HG03565 (cell line): ENCODE measurements at regions not wholly inside any gene's neighbourhood (a gene's known extent, or its start where the extent isn't known, plus 50 kb on each side); places are given as distances from the start of the nearest gene placed in this dataset.
"Not testable (repeated sequence)": the region's sequence is repeated elsewhere in the genome, so short reads cannot be mapped to it uniquely, and the experiment has no call there.

Experiments
- ATAC-seq: cut with Tn5 transposase; IDR thresholded peaks from one replicate; pipeline ENCODE4 v1.9.1; 2021; ENCODE audit warnings: mild to moderate bottlenecking, moderate library complexity; ENCODE audit not compliant: unreplicated experiment

GRCh38 chr16:76800196-76800595, 390.8 kb upstream of the MON1B start:
- no peak for ATAC-seq

- no peak for ATAC-seq
These were observed 389.6 kb upstream of the MON1B start for GRCh38 chr16:76801357-76801756.

- ATAC-seq, result no peak
These were observed 374.5 kb upstream of the MON1B start for GRCh38 chr16:76816475-76816874.

GRCh38 chr16:76818606-76819181, 372.3 kb upstream of the MON1B start:
- no peak for ATAC-seq

DNA sequence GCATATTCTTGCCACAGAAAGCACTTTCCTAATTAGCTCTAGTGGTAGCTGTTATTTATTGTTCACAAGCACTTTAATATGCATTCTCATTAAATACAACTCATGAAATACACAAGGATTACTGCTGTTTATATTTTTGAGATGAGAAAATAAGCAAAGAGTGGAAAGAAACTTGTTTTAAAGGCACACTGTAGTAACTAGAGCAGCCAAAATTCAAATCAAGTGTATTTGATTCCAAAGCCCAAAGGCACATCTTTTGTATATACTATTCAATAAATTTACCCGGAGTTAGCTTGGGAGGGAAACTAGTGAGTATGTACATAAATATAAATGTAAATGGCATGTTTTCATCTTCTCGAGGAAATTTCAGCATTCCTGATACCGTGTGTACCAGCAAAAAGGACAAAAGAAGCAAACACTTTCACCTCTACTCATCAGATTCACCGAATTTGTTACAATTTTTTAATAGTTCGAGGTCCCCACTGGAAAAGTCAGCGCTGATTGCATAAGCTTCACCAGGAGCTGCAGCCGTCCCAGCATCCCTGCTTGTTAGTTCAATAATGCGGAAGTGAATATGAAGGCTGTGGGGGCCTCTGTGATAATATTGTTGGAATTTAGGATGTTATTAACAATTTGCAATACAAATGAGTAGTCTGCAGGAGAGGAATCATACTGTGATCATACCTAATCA, 371.6 kb upstream of the MON1B start:
- no peak for ATAC-seq

DNA sequence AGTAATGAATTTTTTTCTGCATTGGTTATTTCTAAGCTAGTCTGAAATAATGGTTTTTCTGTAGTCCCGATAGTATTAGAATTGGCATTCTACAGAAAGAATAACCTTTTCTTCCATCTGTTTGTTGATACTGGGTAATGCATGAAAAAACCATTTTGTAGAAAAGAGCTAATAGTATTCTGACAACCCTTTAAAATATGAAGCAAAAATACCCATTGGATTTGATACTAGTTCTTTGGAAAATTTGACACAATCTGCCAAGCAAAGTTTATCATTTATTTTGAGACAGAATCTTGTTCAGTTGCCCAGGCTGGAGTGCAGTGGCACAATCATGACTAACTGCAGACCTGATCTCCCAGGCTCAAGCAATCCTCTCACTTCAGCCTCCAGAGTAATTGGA, 366.8 kb upstream of the MON1B start:
- ATAC-seq, result no peak

DNA sequence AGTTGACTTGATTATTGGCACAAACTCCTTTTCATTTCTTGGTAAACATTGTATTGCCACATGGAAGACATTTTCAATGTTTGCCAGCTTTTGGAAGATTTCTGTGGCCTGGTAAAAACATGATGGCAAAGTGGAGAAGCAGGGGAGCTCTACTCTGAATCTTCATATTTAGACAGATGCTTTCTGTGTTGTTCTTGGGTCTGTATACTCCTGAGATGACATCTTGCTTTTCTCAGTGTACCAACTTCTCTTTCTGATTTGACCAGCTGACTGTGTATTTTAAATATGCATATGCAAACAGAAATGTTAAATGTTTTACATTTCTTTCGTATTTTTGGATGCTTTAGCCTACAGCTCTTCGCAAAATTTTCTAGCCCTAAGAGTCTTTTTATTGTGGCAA, 366.2 kb upstream of the MON1B start:
- no peak for ATAC-seq

- no peak for ATAC-seq
These were observed 355.7 kb upstream of the MON1B start for GRCh38 chr16:76835339-76835738.

GRCh38 chr16:76835779-76836300, 355.1 kb upstream of the MON1B start:
- no peak for ATAC-seq

- ATAC-seq, result no peak
These were observed 353.1 kb upstream of the MON1B start for GRCh38 chr16:76837872-76838271.

- no peak for ATAC-seq
These were observed 336.8 kb upstream of the MON1B start for GRCh38 chr16:76854234-76854633.

- ATAC-seq, result no peak
These were observed 334.9 kb upstream of the MON1B start for GRCh38 chr16:76856112-76856511.

GRCh38 chr16:76857402-76857801, 333.6 kb upstream of the MON1B start:
- no peak for ATAC-seq

DNA sequence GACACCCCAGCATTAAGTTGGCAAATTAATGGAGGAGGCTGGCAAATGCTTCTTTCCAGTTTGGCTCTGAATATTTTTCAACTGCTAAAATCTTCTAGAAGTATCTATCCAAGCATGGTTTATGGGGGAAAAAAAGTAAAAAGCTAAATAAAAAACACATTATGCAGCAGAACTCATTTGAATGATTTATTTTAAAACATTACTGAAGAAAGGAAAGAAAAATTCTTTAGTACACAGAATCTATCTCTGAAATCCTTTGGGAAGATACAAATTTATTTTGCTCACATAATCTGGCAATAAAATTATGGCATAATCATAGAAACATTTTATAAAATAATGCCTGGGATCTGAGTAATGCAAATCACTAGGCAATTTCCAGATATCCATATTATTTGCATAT, 328.1 kb upstream of the MON1B start:
- no peak for ATAC-seq

GRCh38 chr16:76866994-76867393, 324.0 kb upstream of the MON1B start:
- ATAC-seq, result no peak

DNA sequence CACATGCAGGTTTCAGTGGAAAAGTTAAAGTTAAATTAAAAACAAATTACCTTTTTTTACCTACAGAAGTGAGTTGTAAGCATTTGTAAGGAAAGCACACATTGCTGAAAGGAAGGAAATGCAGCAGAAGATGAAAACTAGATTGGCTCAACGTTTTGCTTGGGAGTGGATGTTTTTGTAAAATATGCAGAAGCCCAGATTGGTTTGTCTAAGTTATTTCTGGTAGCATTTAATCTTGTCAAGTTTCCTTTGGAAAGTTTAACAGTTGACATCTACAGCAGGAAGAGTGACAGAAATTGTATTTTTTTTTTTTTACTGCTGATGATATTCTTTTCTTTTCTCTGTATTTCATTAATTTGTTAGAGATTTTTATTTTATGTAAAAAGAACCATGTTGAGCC, 315.1 kb upstream of the MON1B start:
- ATAC-seq, result no peak

DNA sequence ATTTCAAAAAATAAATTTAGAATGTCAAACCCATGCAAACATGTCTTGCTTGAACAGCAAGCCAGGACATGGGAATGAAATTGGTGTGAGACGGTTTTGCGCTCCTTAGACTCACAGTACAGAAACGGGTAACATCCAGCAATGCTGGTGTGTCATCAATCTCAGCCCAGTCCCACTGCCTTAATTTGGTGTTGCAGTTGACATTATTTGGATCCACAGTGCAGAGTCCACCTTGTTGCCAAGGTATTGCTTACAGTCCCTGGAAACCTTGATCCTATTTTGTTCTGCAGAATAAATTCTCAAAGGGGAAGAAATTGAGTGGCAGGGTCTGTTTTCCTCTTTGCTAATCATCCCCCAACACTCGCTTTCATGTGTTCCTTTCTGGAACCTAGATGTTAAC, 311.6 kb upstream of the MON1B start:
- no peak for ATAC-seq

DNA sequence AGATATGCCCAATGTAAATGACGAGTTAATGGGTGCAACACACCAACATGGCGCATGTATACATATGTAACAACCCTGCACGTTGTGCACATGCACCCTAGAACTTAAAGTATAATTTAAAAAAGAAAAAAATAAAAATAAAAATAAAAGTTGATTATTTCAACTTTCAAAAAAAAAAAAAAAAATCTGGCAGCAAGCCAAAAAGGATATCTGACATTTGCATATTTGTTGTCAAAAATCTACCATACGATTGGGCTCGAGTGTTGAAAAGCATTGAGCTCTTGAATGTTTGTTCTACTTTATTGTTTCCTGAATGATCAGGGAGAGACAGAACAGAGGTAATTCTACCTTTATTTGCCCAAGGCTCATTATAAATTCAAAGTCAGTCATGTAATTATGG, 310.5 kb upstream of the MON1B start:
- ATAC-seq, result not testable (repeated sequence)

- ATAC-seq, result no peak
These were observed 308.9 kb upstream of the MON1B start for GRCh38 chr16:76882105-76882504.

DNA sequence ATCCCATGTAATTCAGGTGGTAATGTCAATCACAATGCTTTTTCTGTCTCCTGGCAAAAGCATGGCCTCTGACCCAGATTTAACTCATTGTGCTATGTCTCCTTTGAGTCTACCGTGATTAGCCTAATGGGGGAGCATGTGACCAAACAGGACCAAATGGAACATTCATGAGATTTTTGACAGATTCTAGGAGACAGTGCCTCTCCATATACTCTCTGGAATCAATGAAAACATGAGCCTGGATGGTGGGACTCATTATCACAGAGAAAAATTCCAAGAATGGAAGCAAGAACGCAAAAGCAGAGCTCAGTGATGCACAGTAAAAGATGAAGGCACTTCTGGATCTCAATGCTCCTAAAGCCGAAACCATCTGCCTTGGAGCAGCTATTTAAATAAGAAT, 307.9 kb upstream of the MON1B start:
- ATAC-seq, result no peak

- ATAC-seq, result no peak
These were observed 305.0 kb upstream of the MON1B start for GRCh38 chr16:76885776-76886537.

- no peak for ATAC-seq
These were observed 293.2 kb upstream of the MON1B start for GRCh38 chr16:76897816-76898215.
